BLaER1 treated with 17β-estradiol and CSF1 and Interleukin-3, amounts not matched to agents 10 nM and 100 nM (cell line): ENCODE measurements at regions not wholly inside any gene's neighbourhood (a gene's known extent, or its start where the extent isn't known, plus 50 kb on each side); places are given as distances from the start of the nearest gene placed in this dataset.

Experiments used
- H3K27ac ChIP-seq, 11 experiments: shearing (Covaris generic); formaldehyde crosslinking; 2 replicates each; pipeline ENCODE4 v1.8.1; 2022
- H3K27me3 ChIP-seq, 11 experiments: shearing (Covaris generic); formaldehyde crosslinking; 2 replicates each; pipeline ENCODE4 v1.8.1; 2022
- H3K36me3 ChIP-seq, 11 experiments: shearing (Covaris generic); formaldehyde crosslinking; 2 replicates each; pipeline ENCODE4 v1.8.1; 2022
- H3K4me1 ChIP-seq, 10 experiments: shearing (Covaris generic); formaldehyde crosslinking; 2 replicates each; pipeline ENCODE4 v1.8.1; 2022
- H3K4me2 ChIP-seq, 11 experiments: shearing (Covaris generic); formaldehyde crosslinking; 2 replicates each; pipeline ENCODE4 v1.8.1; 2022
- H3K4me3 ChIP-seq, 10 experiments: shearing (Covaris generic); formaldehyde crosslinking; 2 replicates each; pipeline ENCODE4 v1.8.1; 2022
- H3K9ac ChIP-seq, 11 experiments: shearing (Covaris generic); formaldehyde crosslinking; 2 replicates each; pipeline ENCODE4 v1.8.1; 2022
- H3K9me3 ChIP-seq, 11 experiments: shearing (Covaris generic); formaldehyde crosslinking; replicated peaks in 1 of 11; 2 replicates each; pipeline ENCODE4 v1.8.1; 2022
- H4K20me1 ChIP-seq, 11 experiments: shearing (Covaris generic); formaldehyde crosslinking; 2 replicates each; pipeline ENCODE4 v1.8.1; 2022
- Cebpa-rat ChIP-seq, 11 experiments: shearing (Covaris generic); IDR thresholded peaks; 2 replicates each; pipeline ENCODE4 v1.8.1; 2022

- no peak for TF ChIP-seq Cebpa-rat (IDR thresholded peaks at IDR 0.05)
- H3K9me3 ChIP-seq = peaks cover 0 to 18% (median 6%) of the 10 kb centered on the region in 11 experiments; a peak in 7 of 22 replicates
- no peaks in the 10 kb centered on the region for H3K27me3 ChIP-seq
- H3K4me2 ChIP-seq = no peak overlapping the region
- no peak overlapping the region for H3K9ac ChIP-seq
- no peaks in the 10 kb centered on the region for H3K36me3 ChIP-seq
- H3K4me3 ChIP-seq = no peak overlapping the region
- H3K4me1 ChIP-seq = peaks cover 0 to 8% (median 0%) of the 10 kb centered on the region in 10 experiments; a peak in 4 of 20 replicates
- H4K20me1 ChIP-seq = no peaks in the 10 kb centered on the region
- no peak overlapping the region for H3K27ac ChIP-seq
Observed at GRCh38 chr2:12896318-12896982, 179.7 kb downstream of the TRIB2 start.

- peaks cover 0 to 11% (median 1%) of the 10 kb centered on the region in 11 experiments; a peak in 7 of 22 replicates for H3K9me3 ChIP-seq
- no peak overlapping the region for H3K4me2 ChIP-seq
- H3K9ac ChIP-seq = no peak overlapping the region
- H3K36me3 ChIP-seq = no peaks in the 10 kb centered on the region
- H4K20me1 ChIP-seq = no peaks in the 10 kb centered on the region
- H3K4me3 ChIP-seq = no peak overlapping the region
- H3K27ac ChIP-seq = no peak overlapping the region
- TF ChIP-seq Cebpa-rat (IDR thresholded peaks at IDR 0.05) = no peak
- H3K27me3 ChIP-seq = no peaks in the 10 kb centered on the region
- peaks cover 0 to 8% (median 0%) of the 10 kb centered on the region in 10 experiments; a peak in 4 of 20 replicates for H3K4me1 ChIP-seq
Observed at GRCh38 chr2:12897181-12897580, 180.4 kb downstream of the TRIB2 start.

DNA sequence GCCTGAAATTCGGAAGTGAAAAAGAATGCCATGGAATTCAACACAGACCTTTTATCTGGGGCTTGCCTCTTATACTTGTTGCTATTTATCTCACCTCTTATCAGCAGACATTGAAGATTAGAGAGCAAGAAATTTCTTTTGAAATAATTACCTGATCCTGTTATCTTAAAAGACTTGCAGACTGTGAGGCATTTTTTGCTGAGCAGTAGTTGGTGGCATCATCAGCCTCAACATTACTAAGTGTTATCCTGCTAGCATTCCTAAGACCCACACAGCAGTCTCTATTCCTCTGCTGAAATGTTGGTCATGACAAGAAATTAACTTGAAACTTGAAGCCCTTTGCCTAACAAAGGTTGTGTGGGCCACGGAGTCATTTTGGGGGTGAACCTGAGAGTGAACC lies 186.5 kb downstream of the TRIB2 start:
- no peaks in the 10 kb centered on the region for H3K27me3 ChIP-seq
- no peaks in the 10 kb centered on the region for H3K4me1 ChIP-seq
- no peak overlapping the region for H3K4me3 ChIP-seq
- H3K27ac ChIP-seq = no peak overlapping the region
- H3K9ac ChIP-seq = no peak overlapping the region
- H4K20me1 ChIP-seq = no peaks in the 10 kb centered on the region
- H3K9me3 ChIP-seq = no peaks in the 10 kb centered on the region
- TF ChIP-seq Cebpa-rat (IDR thresholded peaks at IDR 0.05) = no peak
- no peak overlapping the region for H3K4me2 ChIP-seq
- H3K36me3 ChIP-seq = no peaks in the 10 kb centered on the region

DNA sequence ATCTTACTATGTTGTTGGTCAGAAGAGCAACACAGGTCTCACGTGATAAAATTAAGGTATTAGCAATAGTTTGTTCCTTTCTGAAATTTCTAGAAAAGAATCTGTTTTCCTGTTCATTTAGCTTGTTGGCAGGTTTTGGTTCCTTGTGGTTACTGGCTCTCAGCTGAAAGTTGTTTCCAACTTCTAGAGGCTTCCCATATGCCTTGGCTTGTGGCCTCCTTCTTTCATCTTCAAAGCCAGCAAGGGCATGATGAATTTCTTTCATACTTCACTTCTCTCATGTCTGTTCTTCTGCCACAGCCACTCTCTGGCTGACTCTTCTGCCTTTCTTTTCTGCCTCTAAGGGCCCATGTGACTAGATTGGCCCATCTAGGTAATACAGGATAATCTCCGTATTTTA lies 193.7 kb downstream of the TRIB2 start:
- no peak overlapping the region for H3K9ac ChIP-seq
- no peaks in the 10 kb centered on the region for H3K27me3 ChIP-seq
- TF ChIP-seq Cebpa-rat (IDR thresholded peaks at IDR 0.05) = no peak
- no peak overlapping the region for H3K27ac ChIP-seq
- no peaks in the 10 kb centered on the region for H4K20me1 ChIP-seq
- no peak overlapping the region for H3K4me3 ChIP-seq
- no peaks in the 10 kb centered on the region for H3K36me3 ChIP-seq
- peaks cover 0 to 12% (median 8%) of the 10 kb centered on the region in 11 experiments; a peak in 10 of 22 replicates for H3K9me3 ChIP-seq
- H3K4me2 ChIP-seq = no peak overlapping the region
- H3K4me1 ChIP-seq = no peaks in the 10 kb centered on the region

DNA sequence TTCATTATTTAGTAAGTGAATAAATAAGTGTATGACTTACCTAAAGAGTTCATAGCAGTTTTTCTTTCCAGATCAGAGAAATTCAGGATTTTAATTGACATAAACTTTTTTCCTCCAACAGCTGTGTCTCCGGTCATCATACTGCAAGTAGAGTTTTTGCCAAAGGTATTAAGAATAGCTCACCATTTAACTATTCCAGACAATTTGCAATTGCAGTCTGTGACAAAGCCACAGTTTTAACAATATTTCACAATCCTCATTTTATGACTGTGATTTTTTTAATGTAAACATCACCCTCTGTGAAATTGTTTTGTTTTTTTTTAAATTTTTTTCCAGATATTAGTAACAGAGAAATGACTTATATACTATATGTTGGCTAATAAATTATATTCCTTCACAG lies 199.1 kb downstream of the TRIB2 start:
- Histone ChIP-seq H3K4me2 (no peak overlapping the region), H3K4me1 (peaks cover 0 to 1% (median 0%) of the 10 kb centered on the region in 10 experiments; a peak in 2 of 20 replicates), H4K20me1 (no peaks in the 10 kb centered on the region), H3K36me3 (no peaks in the 10 kb centered on the region), H3K27me3 (no peaks in the 10 kb centered on the region), H3K9me3 (peaks cover 0 to 7% (median 0%) of the 10 kb centered on the region in 11 experiments; a peak in 3 of 22 replicates), H3K27ac (no peak overlapping the region), H3K4me3 (no peak overlapping the region), H3K9ac (no peak overlapping the region)
- TF ChIP-seq Cebpa-rat (IDR thresholded peaks at IDR 0.05) = no peak

DNA sequence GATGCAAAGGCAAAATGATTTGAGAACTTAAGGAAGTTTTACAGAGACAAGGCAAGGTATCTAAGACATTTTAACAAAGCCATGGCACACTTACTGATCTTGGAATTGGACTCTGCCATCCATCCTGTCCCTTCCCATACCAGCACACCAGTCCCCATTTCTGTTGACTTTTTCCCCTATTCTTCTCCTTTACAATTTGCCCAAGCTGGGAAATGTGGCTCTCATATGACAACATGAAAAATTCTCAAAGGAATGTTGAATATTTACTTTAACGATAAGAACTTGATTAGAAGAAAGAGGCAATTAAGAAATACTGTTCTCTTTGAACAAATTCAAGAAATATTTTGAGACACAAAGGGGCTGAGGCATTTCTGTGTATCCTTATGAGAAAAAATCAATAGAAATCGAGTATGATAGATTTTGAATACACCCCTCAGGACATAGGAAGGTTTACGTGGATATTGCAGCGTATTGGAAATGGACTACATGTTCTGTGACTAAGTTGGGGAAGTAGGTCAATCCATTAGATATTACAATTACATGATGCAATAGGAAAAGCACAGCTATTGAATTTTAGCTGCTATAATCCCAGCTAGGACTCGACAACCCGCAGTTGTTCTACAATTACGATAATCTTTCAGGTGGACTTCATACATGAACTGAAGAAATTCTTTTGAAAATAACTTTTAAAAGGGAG lies 201.6 kb downstream of the TRIB2 start:
- TF ChIP-seq Cebpa-rat (IDR thresholded peaks at IDR 0.05) = no peak
- Histone ChIP-seq H3K27ac (no peak overlapping the region), H3K9ac (no peak overlapping the region), H3K36me3 (no peaks in the 10 kb centered on the region), H3K27me3 (no peaks in the 10 kb centered on the region), H3K4me3 (no peak overlapping the region), H3K9me3 (peaks cover 0 to 4% (median 0%) of the 10 kb centered on the region in 11 experiments; a peak in 1 of 22 replicates), H3K4me1 (peaks cover 0 to 18% (median 10%) of the 10 kb centered on the region in 10 experiments; a peak in 16 of 20 replicates), H3K4me2 (no peak overlapping the region), H4K20me1 (no peaks in the 10 kb centered on the region)

DNA sequence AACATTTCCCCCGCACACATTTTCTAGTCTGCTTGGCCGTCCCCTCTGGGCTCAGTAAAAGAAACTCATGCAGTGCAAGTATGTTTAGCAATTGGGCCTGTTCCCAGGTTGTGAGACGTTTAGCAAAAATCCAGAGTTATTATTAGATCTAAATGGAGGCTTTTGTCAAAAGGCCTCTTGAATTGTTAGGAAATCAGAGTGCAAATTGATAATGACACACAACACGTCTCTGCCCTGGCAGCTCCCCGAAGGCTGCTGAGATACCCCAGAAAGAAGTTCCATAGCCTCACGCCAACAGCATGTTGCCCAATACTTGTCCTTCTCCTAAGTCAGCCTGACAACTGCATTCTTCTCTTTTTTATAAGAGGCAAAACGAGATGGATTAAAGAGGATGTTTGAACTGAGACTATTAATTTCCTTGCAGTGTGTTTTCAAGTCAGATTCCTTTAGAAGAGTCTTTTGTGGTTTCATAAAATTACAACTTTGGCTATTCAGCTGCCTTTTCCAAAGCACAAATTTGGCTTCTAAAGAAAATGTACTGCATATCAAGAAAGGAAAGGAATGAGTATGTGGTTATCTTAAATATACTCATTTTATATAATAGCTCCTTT lies 202.2 kb downstream of the TRIB2 start:
- TF ChIP-seq Cebpa-rat (IDR thresholded peaks at IDR 0.05) = no peak
- Histone ChIP-seq H3K9me3 (peaks cover 0 to 4% (median 0%) of the 10 kb centered on the region in 11 experiments; a peak in 1 of 22 replicates), H3K4me2 (no peak overlapping the region), H4K20me1 (no peaks in the 10 kb centered on the region), H3K27me3 (no peaks in the 10 kb centered on the region), H3K27ac (no peak overlapping the region), H3K4me3 (no peak overlapping the region), H3K9ac (no peak overlapping the region), H3K36me3 (no peaks in the 10 kb centered on the region), H3K4me1 (peaks cover 0 to 18% (median 10%) of the 10 kb centered on the region in 10 experiments; a peak in 16 of 20 replicates)

DNA sequence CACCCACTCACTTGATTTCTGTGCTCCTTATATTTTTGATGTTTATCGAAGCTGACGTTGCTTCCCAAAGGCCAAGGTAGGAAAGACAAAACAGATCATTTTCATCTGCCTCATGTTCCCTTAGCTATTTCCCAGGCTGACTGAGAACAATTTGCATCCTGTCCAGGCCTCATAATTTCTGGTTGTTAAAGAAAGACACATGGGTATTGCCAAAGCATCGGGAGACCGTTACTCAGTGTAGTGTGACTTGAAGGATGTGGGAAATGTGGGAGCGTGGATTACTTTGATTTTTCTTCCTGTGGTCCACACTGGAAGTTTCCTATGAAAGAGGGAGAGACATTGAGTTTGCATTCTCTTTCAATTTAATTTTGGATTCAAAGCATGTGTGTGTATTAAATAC lies 204.6 kb downstream of the TRIB2 start:
- H3K9ac ChIP-seq = no peak overlapping the region
- no peak overlapping the region for H3K4me3 ChIP-seq
- H3K4me1 ChIP-seq = peaks cover 0 to 18% (median 10%) of the 10 kb centered on the region in 10 experiments; a peak in 16 of 20 replicates
- no peaks in the 10 kb centered on the region for H3K36me3 ChIP-seq
- H3K9me3 ChIP-seq = peaks cover under 1 to 12% (median 4%) of the 10 kb centered on the region in 11 experiments; a peak in 17 of 22 replicates
- H3K27ac ChIP-seq = peak overlapping the region in 3 of 11 experiments; percentile 41 to 51 (median 48); a peak in 7 of 22 replicates
- no peak for TF ChIP-seq Cebpa-rat (IDR thresholded peaks at IDR 0.05)
- H4K20me1 ChIP-seq = no peaks in the 10 kb centered on the region
- H3K4me2 ChIP-seq = peak overlapping the region in 10 of 11 experiments; percentile 13 to 67 (median 53); a peak in 17 of 22 replicates
- H3K27me3 ChIP-seq = no peaks in the 10 kb centered on the region
